OCI-LY1 (cell line): ENCODE measurements at regions not wholly inside any gene's neighbourhood (a gene's known extent, or its start where the extent isn't known, plus 50 kb on each side); places are given as distances from the start of the nearest gene placed in this dataset.

Experiments used
- H2AFZ ChIP-seq: fragments of 200-600 bp; sonication (generic), shearing (Covaris generic); 2 replicates; pipeline ENCODE4 v1.6.0; 2014; ENCODE audit warnings: antibody characterized with exemption, mild to moderate bottlenecking, low read length
- H3F3A ChIP-seq: fragments of 200-600 bp; sonication (generic), shearing (Covaris generic); 2 replicates; pipeline ENCODE4 v1.6.0; 2014; ENCODE audit warnings: mild to moderate bottlenecking, antibody characterized with exemption, low read length, moderate library complexity; ENCODE audit not compliant: insufficient read depth
- H3K27ac ChIP-seq: fragments of 200-600 bp; sonication (generic); 2 replicates; pipeline ENCODE4 v1.5.1; 2014; ENCODE audit warnings: low read length, mixed run types, mild to moderate bottlenecking, low read depth; ENCODE audit not compliant: poor library complexity, severe bottlenecking
- H3K27me3 ChIP-seq: fragments of 200-600 bp; sonication (generic); 2 replicates; pipeline ENCODE4 v1.6.0; 2014; ENCODE audit warnings: antibody characterized with exemption, mild to moderate bottlenecking, low read length, moderate library complexity; ENCODE audit not compliant: insufficient read depth
- H3K36me3 ChIP-seq: fragments of 200-600 bp; sonication (generic); 2 replicates; pipeline ENCODE4 v1.6.1; 2014; ENCODE audit warnings: mild to moderate bottlenecking, antibody characterized with exemption, low read length, moderate library complexity, mixed read lengths; ENCODE audit not compliant: insufficient read depth
- H3K4me1 ChIP-seq: fragments of 200-600 bp; sonication (generic); 2 replicates; pipeline ENCODE4 v1.5.1; 2014; ENCODE audit warnings: mild to moderate bottlenecking, low read length, moderate library complexity; ENCODE audit not compliant: insufficient read depth, severe bottlenecking
- H3K4me2 ChIP-seq: fragments of 200-600 bp; sonication (generic), shearing (Covaris generic); 2 replicates; pipeline ENCODE4 v1.6.1; 2014; ENCODE audit warnings: low read length
- H3K4me3 ChIP-seq: fragments of 200-600 bp; sonication (generic); 2 replicates; pipeline ENCODE4 v1.5.1; 2014; ENCODE audit warnings: low read length, low read depth, mild to moderate bottlenecking, mixed read lengths; ENCODE audit not compliant: poor library complexity, severe bottlenecking
- H3K79me2 ChIP-seq: fragments of 200-600 bp; shearing (Covaris generic); 2 replicates; pipeline ENCODE4 v1.6.1; 2016; ENCODE audit warnings: mixed run types, low read length, mixed read lengths; ENCODE audit not compliant: insufficient read depth
- H3K9ac ChIP-seq: fragments of 200-600 bp; sonication (generic), shearing (Covaris generic); 2 replicates; pipeline ENCODE4 v1.6.1; 2014; ENCODE audit warnings: mild to moderate bottlenecking, low read length, mixed read lengths
- H3K9me2 ChIP-seq: fragments of 200-600 bp; sonication (generic), shearing (Covaris generic); 2 replicates; pipeline ENCODE4 v1.6.1; 2014; ENCODE audit warnings: low read depth, mild to moderate bottlenecking, low read length, mixed read lengths
- H3K9me3 ChIP-seq: fragments of 200-600 bp; shearing (Covaris generic); 2 replicates; pipeline ENCODE4 v1.6.1; 2014; ENCODE audit warnings: low read length, mixed read lengths
- H4K20me1 ChIP-seq: fragments of 200-600 bp; sonication (generic), shearing (Covaris generic); 2 replicates; pipeline ENCODE4 v1.6.0; 2016; ENCODE audit warnings: mild to moderate bottlenecking, low read length; ENCODE audit not compliant: insufficient read depth
- EZH2 ChIP-seq: fragments of 200-600 bp; sonication (generic), shearing (Covaris generic); IDR thresholded peaks from 2 replicates; pipeline ENCODE4 v1.8.0; 2017; ENCODE audit warnings: borderline replicate concordance, mixed run types, mild to moderate bottlenecking, antibody characterized with exemption, low read length, moderate library complexity, mixed read lengths
- TF ChIP-seq, protein P1 (sequence below): fragments of 200-600 bp; sonication (generic), shearing (Covaris generic); IDR thresholded peaks from 2 replicates; pipeline ENCODE4 v1.5.1; 2017; ENCODE audit warnings: mild to moderate bottlenecking, antibody characterized with exemption, low read length, moderate library complexity, mixed read lengths

- H3K9ac ChIP-seq = no peak overlapping the region
- H3K27ac ChIP-seq = no peak overlapping the region
- no peak for TF ChIP-seq EZH2
- TF ChIP-seq, protein P1, sequence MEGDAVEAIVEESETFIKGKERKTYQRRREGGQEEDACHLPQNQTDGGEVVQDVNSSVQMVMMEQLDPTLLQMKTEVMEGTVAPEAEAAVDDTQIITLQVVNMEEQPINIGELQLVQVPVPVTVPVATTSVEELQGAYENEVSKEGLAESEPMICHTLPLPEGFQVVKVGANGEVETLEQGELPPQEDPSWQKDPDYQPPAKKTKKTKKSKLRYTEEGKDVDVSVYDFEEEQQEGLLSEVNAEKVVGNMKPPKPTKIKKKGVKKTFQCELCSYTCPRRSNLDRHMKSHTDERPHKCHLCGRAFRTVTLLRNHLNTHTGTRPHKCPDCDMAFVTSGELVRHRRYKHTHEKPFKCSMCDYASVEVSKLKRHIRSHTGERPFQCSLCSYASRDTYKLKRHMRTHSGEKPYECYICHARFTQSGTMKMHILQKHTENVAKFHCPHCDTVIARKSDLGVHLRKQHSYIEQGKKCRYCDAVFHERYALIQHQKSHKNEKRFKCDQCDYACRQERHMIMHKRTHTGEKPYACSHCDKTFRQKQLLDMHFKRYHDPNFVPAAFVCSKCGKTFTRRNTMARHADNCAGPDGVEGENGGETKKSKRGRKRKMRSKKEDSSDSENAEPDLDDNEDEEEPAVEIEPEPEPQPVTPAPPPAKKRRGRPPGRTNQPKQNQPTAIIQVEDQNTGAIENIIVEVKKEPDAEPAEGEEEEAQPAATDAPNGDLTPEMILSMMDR = no peak
- no peak overlapping the region for H2AFZ ChIP-seq
- no peaks in the 10 kb centered on the region for H3K4me1 ChIP-seq
- no peak overlapping the region for H3K4me3 ChIP-seq
- H3K9me3 ChIP-seq = no peaks in the 10 kb centered on the region
- H3K9me2 ChIP-seq = no peaks in the 10 kb centered on the region
- H3K4me2 ChIP-seq = no peak overlapping the region
- H3K79me2 ChIP-seq = no peaks in the 10 kb centered on the region
- no peaks in the 10 kb centered on the region for H4K20me1 ChIP-seq
- no peaks in the 10 kb centered on the region for H3K27me3 ChIP-seq
- H3F3A ChIP-seq = no peaks in the 10 kb centered on the region
- H3K36me3 ChIP-seq = no peaks in the 10 kb centered on the region
Measured at GRCh38 chr2:21607572-21607971, 483.8 kb downstream of the TDRD15 start.

GRCh38 chr2:21610304-21610703, 486.5 kb downstream of the TDRD15 start:
- no peaks in the 10 kb centered on the region for H3K4me1 ChIP-seq
- no peaks in the 10 kb centered on the region for H3K79me2 ChIP-seq
- no peak for TF ChIP-seq EZH2
- TF ChIP-seq, protein P1 = no peak
- H4K20me1 ChIP-seq = no peaks in the 10 kb centered on the region
- no peak overlapping the region for H2AFZ ChIP-seq
- no peaks in the 10 kb centered on the region for H3K9me2 ChIP-seq
- no peaks in the 10 kb centered on the region for H3F3A ChIP-seq
- no peak overlapping the region for H3K27ac ChIP-seq
- no peaks in the 10 kb centered on the region for H3K9me3 ChIP-seq
- H3K36me3 ChIP-seq = no peaks in the 10 kb centered on the region
- no peak overlapping the region for H3K9ac ChIP-seq
- no peak overlapping the region for H3K4me2 ChIP-seq
- no peak overlapping the region for H3K4me3 ChIP-seq
- H3K27me3 ChIP-seq = no peaks in the 10 kb centered on the region

DNA sequence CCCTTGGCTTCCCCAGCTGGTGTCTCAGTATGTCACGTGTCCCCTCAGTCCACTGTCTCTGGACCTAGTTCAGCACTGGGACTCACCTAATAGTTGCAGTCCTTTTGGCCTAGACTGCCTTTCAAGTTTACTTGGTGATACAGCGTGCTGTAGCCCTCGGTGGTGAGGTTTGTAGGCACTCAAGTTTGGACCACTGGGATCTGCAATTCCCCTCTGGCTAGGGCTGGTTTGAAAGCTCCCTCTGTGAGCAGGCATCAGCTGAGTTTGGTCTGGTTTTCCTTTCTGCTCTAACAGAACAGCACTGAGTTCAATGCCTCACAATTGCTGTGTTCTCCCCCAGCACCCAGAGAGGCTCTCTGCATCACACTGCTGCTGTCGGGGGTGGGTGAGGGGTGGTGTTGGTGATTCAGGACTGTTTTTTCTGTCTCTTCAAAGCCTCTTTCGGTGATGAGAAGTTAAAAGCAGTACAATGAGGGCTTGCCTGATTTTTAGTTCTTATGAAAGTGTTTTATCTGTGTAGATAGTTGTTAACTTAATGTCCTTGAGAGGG, 494.2 kb downstream of the TDRD15 start:
- no peak for TF ChIP-seq EZH2
- TF ChIP-seq, protein P1 = no peak
- Histone ChIP-seq H3K4me1 (no peaks in the 10 kb centered on the region), H3K36me3 (no peaks in the 10 kb centered on the region), H3K9ac (no peak overlapping the region), H2AFZ (no peak overlapping the region), H3K9me3 (no peaks in the 10 kb centered on the region), H3K27me3 (no peaks in the 10 kb centered on the region), H3F3A (no peaks in the 10 kb centered on the region), H3K9me2 (no peaks in the 10 kb centered on the region), H4K20me1 (no peaks in the 10 kb centered on the region), H3K4me2 (no peak overlapping the region), H3K4me3 (no peak overlapping the region), H3K79me2 (no peaks in the 10 kb centered on the region), H3K27ac (no peak overlapping the region)
